ENCODE measurements at regions not wholly inside any gene's neighbourhood (a gene's known extent, or its start where the extent isn't known, plus 50 kb on each side); places are given as distances from the start of the nearest gene placed in this dataset.
"Not testable (repeated sequence)": the region's sequence is repeated elsewhere in the genome, so short reads cannot be mapped to it uniquely, and the experiment has no call there.

DNA sequence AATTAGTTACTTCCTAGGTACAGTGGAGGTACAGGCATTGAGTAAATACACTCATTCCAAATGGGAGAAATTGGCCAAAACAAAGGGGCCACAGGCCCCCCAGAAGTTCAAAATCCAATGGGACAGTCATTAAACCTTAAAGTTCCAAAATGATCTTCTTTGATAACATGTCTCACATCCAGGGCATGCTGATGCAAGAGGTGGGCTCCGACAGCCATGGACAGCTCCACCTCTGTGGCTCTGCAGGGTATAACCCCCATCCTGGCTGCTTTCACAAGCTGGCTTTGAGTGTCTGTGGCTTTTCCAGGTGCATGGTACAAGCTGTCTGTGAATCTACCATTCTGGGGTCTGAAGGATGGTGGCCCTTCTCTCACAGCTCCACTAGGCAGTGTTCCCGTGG is 488.7 kb downstream of the DCDC2C start:
- no peaks in the 10 kb centered on the region for H3K4me1 Mint-ChIP-seq
- no peaks in the 10 kb centered on the region for H3K36me3 Mint-ChIP-seq
- no peak for DNase-seq (ENCODE audit: low spot score in 2 of 2)
- no peak for ATAC-seq
- peaks cover 25% of the 10 kb centered on the region for H3K9me3 Mint-ChIP-seq
- no peak overlapping the region for H3K27ac Mint-ChIP-seq
- no peak overlapping the region for H3K4me3 Mint-ChIP-seq

DNA sequence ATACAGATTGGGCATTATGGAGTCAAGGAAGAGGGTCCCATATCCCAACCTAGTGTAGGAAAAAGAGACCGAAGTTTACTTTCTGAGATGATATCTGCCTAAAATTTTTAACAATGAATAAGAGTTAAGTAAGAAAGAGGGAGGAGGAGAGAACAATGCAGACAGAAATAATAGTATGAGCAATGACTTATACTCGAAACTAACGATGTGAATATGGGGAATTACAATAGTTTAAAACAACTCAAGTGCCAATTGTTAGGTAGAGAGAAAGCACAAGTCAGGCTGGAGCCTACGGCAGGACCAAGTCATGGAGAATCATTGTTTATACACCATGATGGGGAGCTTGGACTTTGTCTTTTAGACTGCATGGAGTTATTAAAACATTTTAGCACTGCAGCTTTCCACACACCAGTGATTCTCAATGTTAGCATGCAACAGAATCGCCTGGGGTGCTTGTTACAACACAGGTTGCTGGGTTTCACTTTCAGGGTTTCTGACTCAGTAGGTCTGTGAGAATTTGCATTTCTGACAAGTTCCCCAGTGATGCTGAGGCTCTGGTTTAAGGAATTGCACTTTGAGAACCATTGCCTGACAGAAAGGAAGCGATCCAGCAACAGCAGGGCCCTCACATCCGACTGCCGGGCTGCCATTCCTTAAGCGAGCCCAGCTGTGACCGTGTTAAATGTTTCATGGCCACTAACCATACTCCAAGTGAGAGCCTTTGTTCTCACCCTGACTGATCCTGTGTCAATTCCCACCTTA is 511.2 kb downstream of the DCDC2C start:
- Mint-ChIP-seq H3K4me1 (no peaks in the 10 kb centered on the region), H3K27ac (no peak overlapping the region), H3K4me3 (no peak overlapping the region), H3K36me3 (no peaks in the 10 kb centered on the region), H3K9me3 (peaks cover 8% of the 10 kb centered on the region)
- ATAC-seq (no peak), DNase-seq (ENCODE audit: low spot score in 2 of 2) (no peak)

DNA sequence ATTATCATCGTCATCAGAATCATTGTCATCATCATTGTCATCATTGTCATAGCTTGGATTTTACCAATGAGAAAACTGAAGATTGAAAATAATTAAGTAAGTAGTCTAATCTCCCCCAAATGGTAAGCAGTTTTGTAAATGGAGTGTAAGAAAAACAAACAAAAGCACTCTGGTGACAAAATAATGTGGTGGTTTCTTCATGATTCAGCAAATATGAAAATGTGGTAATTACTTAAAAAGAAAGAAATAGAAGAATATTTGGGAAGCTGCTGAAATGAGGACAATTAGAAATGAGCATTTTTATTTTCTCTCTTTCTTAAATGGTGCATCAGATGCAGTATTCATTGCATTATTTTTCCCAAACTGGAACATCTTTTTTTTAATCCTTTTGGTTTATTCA is 514.4 kb downstream of the DCDC2C start:
- H3K4me3 Mint-ChIP-seq, result no peak overlapping the region
- H3K9me3 Mint-ChIP-seq, result peaks cover 15% of the 10 kb centered on the region
- no peak overlapping the region for H3K27ac Mint-ChIP-seq
- no peak for ATAC-seq
- no peaks in the 10 kb centered on the region for H3K36me3 Mint-ChIP-seq
- no peaks in the 10 kb centered on the region for H3K4me1 Mint-ChIP-seq
- no peak for DNase-seq (ENCODE audit: low spot score in 2 of 2)

DNA sequence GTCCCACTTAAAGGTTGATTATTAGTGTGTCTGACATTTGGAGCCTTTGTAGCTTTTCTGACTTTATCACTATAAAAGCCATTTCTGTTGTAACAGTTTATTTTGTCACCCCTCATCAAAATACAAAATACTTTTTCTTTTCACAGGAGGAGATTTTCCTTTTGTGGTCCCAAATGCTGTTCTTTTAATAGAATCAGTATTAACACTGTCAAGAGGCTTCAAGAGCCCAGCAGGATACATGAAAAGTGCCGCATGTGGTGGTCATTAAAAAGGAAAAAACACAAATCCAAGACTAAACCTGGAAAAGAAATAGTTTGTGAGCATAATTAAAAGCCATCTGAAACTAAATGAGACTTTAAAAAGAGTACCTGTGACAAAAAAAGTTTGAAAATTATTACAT is 515.7 kb downstream of the DCDC2C start:
- H3K9me3 Mint-ChIP-seq, result peaks cover 17% of the 10 kb centered on the region
- H3K4me3 Mint-ChIP-seq, result no peak overlapping the region
- no peaks in the 10 kb centered on the region for H3K4me1 Mint-ChIP-seq
- no peaks in the 10 kb centered on the region for H3K36me3 Mint-ChIP-seq
- ATAC-seq, result no peak
- DNase-seq (ENCODE audit: low spot score in 2 of 2), result no peak
- no peak overlapping the region for H3K27ac Mint-ChIP-seq

DNA sequence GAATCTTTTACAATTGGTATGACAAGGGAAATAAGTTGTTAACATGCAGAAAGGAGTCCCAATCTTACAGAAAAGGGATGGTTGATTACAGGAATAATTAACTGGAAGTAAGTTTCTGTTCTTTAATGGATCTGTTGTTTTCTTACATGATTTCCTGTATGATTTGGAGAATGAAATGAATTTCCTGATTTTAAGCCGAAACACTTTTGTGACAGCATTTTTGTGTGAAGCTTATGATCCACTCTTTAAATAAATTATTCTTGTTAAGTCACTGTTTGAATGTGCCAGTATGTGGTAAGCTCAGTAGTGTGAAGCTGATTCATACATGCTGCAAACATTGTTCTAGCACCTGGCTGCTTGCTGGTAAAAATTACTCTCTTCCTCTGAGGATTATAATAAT is 516.2 kb downstream of the DCDC2C start:
- no peak for ATAC-seq
- DNase-seq (ENCODE audit: low spot score in 2 of 2), result no peak
- Mint-ChIP-seq H3K36me3 (no peaks in the 10 kb centered on the region), H3K9me3 (peaks cover 17% of the 10 kb centered on the region), H3K4me1 (no peaks in the 10 kb centered on the region), H3K27ac (no peak overlapping the region), H3K4me3 (no peak overlapping the region)

DNA sequence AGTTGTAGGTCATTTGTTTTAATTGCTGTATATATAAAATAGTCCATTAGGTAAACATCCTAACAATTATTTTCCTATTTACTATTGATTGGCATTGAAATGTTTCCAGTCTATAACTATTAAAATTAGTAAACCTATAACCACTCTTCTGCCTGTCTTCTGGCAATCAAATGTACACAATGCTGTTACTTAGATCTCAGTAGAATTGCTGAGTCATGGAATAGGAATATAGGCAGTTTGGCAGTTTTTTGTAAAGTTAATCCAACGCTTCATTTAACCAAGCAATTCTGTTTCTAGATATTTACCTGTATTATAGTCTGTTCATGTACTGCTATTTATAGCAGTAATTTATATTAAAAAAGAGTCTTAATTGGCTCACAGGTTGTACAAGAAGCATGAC is 518.1 kb downstream of the DCDC2C start:
- ATAC-seq (no peak), DNase-seq (ENCODE audit: low spot score in 2 of 2) (no peak)
- peaks cover 17% of the 10 kb centered on the region for H3K9me3 Mint-ChIP-seq
- H3K36me3 Mint-ChIP-seq, result no peaks in the 10 kb centered on the region
- no peaks in the 10 kb centered on the region for H3K4me1 Mint-ChIP-seq
- H3K4me3 Mint-ChIP-seq, result no peak overlapping the region
- H3K27ac Mint-ChIP-seq, result no peak overlapping the region

DNA sequence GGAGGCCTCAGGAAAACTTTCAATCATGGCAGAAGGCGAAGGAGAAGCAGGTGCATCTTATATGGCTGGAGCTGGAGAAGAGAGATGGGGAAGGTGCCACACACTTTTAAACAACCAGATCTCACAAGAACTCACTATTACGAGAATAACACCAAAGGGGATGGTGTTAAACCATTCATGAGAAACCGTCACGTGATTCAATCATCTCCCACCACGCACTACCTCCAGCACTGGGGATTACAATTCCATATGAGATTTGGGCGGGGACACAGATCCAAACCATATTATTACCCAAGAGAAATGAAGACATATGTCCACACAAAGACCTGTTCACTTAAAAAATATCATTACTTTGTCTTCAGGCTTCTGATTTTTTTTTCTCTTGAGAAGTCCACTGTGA is 518.5 kb downstream of the DCDC2C start:
- Mint-ChIP-seq H3K4me3 (no peak overlapping the region), H3K4me1 (no peaks in the 10 kb centered on the region), H3K27ac (no peak overlapping the region), H3K36me3 (no peaks in the 10 kb centered on the region), H3K9me3 (peaks cover 17% of the 10 kb centered on the region)
- ATAC-seq (no peak), DNase-seq (ENCODE audit: low spot score in 2 of 2) (no peak)

DNA sequence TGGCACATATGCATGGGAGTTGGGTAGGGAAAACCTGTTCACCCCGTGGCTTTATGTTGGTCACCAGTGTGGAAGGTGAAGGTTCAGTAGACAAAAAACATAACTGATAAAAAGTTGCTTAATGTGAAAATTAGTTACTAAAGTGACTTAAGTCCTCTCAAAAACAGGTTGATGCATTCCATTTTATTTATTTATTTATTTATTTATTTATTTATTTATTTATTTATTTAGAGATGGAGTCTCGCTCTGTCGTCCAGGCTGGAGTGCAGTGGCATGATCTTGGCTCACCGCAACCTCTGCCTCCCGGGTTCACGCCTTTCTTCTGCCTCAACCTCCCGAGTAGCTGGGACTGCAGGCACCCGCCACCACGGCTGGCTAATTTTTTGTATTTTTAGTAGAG is 541.0 kb downstream of the DCDC2C start:
- DNase-seq (ENCODE audit: low spot score in 2 of 2); H3K4me3 Mint-ChIP-seq; ATAC-seq; H3K27ac Mint-ChIP-seq; H3K4me1 Mint-ChIP-seq; H3K36me3 Mint-ChIP-seq: not testable (repeated sequence)
- H3K9me3 Mint-ChIP-seq, result peaks cover 19% of the 10 kb centered on the region

DNA sequence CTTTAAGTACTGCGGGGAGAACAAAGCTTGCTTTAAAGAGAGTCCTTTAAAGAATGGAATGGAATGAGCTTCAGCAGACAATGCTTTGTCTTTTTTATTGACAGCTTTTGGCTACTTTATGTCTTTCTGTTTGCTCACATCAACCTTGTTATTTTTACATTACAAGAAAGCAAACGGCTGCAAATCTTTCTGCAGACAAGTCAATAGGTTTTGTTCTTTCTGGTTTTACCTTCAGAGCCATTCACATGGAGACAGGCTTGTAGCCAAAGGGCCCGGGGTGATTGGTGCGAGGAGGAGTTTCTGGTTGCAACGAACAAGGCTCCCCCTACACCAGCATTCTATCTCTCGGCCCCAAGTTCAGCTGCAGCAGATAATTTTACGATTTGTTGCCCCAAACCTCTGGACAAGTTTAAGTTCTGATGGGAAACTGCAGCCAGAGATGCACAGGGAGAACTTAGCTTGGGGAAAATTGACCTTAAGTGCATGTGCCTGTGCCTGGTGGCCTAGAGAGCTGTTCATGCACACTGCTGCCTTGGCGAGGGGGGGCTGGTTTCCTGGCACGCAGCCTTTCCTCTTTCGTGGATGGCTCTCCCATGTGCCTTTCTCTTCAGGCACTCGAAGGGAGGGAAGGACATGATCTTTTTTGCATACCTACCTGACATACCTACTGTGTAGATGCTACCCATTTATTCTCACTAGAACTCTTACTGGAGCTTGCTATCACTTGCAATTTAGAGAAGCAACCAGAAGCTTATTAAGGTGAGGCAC is 543.2 kb downstream of the DCDC2C start:
- no peak overlapping the region for H3K4me3 Mint-ChIP-seq
- H3K9me3 Mint-ChIP-seq, result peaks cover 18% of the 10 kb centered on the region
- no peak overlapping the region for H3K27ac Mint-ChIP-seq
- ATAC-seq (no peak), DNase-seq (ENCODE audit: low spot score in 2 of 2) (no peak)
- H3K4me1 Mint-ChIP-seq, result no peaks in the 10 kb centered on the region
- no peaks in the 10 kb centered on the region for H3K36me3 Mint-ChIP-seq

DNA sequence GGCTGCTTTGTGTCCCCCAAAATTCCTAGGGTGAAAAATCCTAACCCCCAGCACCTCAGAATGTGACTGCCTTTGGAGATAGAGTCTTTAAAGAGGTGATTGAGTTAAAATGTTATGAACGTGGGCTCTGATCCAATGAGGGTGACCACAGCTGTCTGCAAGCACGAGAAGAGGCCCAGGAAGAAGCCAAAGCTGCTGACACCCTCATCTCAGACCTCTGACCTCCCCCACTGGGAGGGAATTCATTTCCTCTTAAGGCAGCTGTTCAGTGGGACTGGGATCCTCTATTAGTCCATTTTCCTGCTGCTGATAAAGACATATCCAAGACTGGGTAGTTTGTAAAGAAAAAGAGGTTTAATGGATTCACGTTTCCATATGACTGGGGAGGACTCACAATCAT is 544.4 kb downstream of the DCDC2C start:
- H3K4me1 Mint-ChIP-seq, result no peaks in the 10 kb centered on the region
- H3K9me3 Mint-ChIP-seq, result peaks cover 18% of the 10 kb centered on the region
- no peaks in the 10 kb centered on the region for H3K36me3 Mint-ChIP-seq
- no peak for DNase-seq (ENCODE audit: low spot score in 2 of 2)
- H3K4me3 Mint-ChIP-seq, result no peak overlapping the region
- ATAC-seq, result no peak
- H3K27ac Mint-ChIP-seq, result no peak overlapping the region

DNA sequence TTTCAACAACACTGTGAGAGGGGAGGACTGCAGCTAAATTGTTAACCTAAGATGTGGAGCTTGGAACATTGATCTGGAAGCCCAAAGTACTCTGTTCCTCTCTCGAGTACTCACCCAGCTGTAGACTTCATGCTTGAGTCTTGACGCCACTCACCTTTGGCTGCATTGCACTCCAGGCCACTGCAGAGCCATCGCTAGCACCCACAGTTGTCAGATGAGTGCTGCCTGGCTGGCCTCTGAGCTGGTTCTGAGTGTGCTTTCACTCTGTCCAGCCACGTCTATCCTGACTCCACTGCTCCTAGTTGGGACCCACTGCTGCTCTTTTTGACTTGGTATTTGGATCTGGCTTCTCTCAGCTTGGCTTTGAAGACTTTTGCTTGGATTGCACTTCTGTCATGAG is 552.1 kb downstream of the DCDC2C start:
- Mint-ChIP-seq H3K27ac (no peak overlapping the region), H3K36me3 (no peaks in the 10 kb centered on the region), H3K9me3 (peaks cover 13% of the 10 kb centered on the region), H3K4me1 (no peaks in the 10 kb centered on the region), H3K4me3 (no peak overlapping the region)
- no peak for ATAC-seq
- DNase-seq (ENCODE audit: low spot score in 2 of 2), result no peak

DNA sequence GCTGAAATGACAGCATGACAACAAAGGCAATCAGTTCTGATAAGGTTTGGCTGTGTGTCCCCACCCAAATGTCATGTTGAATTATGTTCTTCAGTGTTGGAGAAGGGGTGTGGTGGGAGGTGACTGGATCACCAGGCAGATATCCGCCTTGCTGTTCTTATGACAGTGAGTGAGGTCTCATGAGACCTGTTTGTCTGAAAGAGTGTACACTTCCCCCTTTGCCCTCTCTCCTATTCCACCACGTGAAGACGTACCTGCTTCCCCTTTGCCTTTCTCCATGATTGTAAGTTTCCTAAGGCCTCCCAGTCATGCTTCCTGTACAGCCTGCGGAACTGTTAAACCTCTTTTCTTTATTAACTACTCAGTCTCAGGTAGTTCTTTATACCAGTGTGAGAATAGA is 553.0 kb downstream of the DCDC2C start:
- ATAC-seq, result no peak
- H3K9me3 Mint-ChIP-seq, result peaks cover 14% of the 10 kb centered on the region

DNA sequence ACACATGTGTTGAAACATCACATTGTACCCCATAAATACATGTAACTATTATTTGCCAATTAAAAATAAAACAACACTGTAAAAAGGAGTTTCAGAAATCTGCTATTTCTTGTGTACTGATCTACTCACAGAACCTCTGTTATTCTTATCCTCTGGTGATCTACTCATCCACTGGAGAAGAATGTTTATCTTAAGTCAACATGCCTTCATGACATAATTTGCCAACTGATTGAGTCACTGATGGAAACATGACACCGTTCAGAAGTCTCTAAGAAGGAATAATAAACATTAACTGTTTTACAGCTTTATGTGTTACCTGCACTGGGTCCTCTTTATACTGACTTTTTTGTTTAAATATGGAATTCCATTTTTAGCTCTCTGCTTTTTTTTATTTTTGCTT is 555.2 kb downstream of the DCDC2C start:
- Mint-ChIP-seq H3K4me3 (no peak overlapping the region), H3K4me1 (no peaks in the 10 kb centered on the region), H3K9me3 (peaks cover 18% of the 10 kb centered on the region), H3K36me3 (no peaks in the 10 kb centered on the region), H3K27ac (no peak overlapping the region)
- DNase-seq (ENCODE audit: low spot score in 2 of 2), result no peak
- ATAC-seq, result no peak

More for the DNA sequence above, 553.0 kb downstream of the DCDC2C start:
- Mint-ChIP-seq H3K4me1 (no peaks in the 10 kb centered on the region), H3K36me3 (no peaks in the 10 kb centered on the region), H3K27ac (no peak overlapping the region), H3K4me3 (no peak overlapping the region)
- no peak for DNase-seq (ENCODE audit: low spot score in 2 of 2)

DNA sequence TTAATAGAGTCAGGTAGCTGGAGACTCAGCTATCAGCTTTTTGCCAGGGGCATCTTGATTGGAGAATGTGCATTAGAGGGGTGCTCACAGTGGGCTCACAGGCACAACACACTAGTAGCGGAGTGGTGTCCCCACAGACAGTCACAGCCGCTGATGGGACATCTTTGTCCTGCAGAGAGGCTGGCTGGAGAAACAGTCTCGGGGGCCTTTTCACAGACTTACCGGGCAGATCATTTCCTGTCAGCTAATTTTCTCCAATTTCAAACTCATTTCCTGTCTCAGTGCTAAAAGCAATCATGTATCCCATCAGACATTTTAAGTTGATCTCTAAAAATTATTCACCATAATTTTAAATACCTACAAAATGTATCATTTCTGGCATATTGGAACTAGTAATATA is 562.6 kb downstream of the DCDC2C start:
- peaks cover 17% of the 10 kb centered on the region for H3K9me3 Mint-ChIP-seq
- no peak overlapping the region for H3K27ac Mint-ChIP-seq
- no peaks in the 10 kb centered on the region for H3K36me3 Mint-ChIP-seq
- no peaks in the 10 kb centered on the region for H3K4me1 Mint-ChIP-seq
- ATAC-seq (no peak), DNase-seq (ENCODE audit: low spot score in 2 of 2) (no peak)
- no peak overlapping the region for H3K4me3 Mint-ChIP-seq

DNA sequence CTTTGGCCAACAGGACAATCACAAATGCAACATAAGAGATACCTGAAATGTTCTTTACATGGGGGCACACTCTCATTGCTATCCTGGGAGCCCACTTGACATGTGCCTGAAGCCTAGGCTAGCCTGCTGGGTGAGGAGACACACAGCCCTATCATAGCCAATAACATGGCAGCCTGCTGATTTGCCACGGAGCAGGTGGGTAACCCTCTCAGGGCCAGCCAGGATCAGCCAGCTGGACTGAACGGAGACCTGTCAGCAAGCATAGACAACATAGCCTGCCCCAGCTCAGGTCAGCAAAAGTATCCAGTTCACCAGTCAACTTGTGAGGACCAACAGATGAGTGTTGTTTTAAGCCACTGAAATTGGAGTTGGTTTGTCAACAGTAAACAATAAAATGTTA is 566.5 kb downstream of the DCDC2C start:
- H3K4me1 Mint-ChIP-seq, result no peaks in the 10 kb centered on the region
- no peaks in the 10 kb centered on the region for H3K36me3 Mint-ChIP-seq
- peaks cover 6% of the 10 kb centered on the region for H3K9me3 Mint-ChIP-seq
- H3K27ac Mint-ChIP-seq, result no peak overlapping the region
- ATAC-seq (no peak), DNase-seq (ENCODE audit: low spot score in 2 of 2) (peak in 1 of 2 donors; percentile 49)
- H3K4me3 Mint-ChIP-seq, result no peak overlapping the region

DNA sequence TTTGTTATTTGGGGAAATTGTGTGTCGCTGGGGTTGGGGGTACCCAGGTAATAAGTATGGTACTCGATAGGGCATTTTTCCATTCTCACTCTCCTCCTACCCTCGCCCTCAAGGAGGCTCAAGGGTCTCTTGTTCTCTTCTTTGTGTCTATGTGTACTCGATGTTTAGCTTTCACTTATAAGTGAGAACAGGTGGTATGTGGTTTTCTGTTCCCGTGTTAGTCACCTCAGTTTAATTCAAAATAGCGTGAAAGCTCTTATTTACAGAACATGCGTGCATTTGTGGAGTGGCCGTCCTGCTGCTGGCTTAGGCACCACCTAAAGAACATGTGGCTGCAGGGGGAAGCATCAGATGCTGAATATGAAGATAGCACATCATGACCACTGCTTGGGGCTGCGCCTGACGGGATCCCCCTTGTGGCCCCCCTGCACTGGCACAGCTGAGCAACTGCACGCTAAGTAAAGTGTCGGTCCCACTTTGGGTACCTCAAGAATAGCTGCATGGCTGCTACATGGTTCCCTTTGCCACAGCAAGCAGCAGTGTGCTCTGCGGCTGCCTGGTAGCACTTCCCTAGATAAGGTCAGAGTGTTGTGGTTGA is 569.0 kb downstream of the DCDC2C start:
- Mint-ChIP-seq H3K4me1 (no peaks in the 10 kb centered on the region), H3K9me3 (peaks cover 14% of the 10 kb centered on the region), H3K27ac (no peak overlapping the region), H3K36me3 (no peaks in the 10 kb centered on the region), H3K4me3 (no peak overlapping the region)
- no peak for ATAC-seq
- no peak for DNase-seq (ENCODE audit: low spot score in 2 of 2)
